ENCODE measurements at regions not wholly inside any gene's neighbourhood (a gene's known extent, or its start where the extent isn't known, plus 50 kb on each side); places are given as distances from the start of the nearest gene placed in this dataset.

DNA sequence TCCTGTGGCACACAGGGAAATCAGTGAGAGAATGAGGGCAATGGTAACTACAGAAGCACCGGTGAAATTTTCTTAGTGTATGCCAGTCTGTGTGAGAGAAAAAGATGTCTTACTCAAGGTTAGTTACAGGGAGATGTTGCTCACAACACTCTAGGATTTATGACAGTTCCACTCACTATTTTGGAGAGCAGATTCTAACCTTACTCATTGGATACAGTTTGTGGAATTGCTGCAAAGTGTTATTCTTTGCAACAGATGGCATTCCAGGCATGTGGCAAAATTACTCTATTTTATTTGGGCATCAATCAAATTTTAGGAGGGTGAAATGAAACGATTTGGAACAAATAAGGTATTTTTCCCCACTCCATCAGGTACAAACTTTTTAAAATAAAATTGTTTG lies 449.1 kb downstream of the PIK3C3 start (continued):
- TF ChIP-seq GATA2 (CRISPR knock-in tag; IDR thresholded peaks at IDR 0.05): no peak
- TF ChIP-seq DACH1 (IDR thresholded peaks at IDR 0.05; ENCODE audit: partially characterized antibody): no peak
- TF ChIP-seq HDAC3 (IDR thresholded peaks at IDR 0.05; ENCODE audit: borderline replicate concordance, partially characterized antibody): no peak
- no peak for TF ChIP-seq HNRNPK (IDR thresholded peaks at IDR 0.05; ENCODE audit: low read depth, low read length, poor library complexity, severe bottlenecking)

DNA sequence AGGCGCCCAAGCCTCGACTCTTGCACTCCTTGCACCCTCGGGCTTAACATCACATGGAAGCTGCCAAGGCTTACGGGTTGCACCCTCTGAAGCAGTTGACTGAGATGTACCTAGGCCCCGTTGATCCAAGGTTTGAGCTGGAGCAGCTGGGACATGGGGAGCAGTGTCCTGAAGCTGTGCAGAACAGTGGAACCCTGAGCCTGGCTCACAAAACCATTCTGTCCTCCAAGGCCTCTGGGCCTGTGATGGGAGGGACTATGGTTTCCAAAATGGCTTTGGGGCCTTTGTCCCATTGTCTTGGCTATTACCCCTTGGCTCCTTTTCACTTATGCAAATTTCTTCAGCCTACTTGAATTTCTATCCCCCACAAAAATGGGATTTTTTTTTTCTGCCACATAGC lies 454.0 kb downstream of the PIK3C3 start:
- Histone ChIP-seq H3K27me3 (ENCODE audit: control insufficient read depth in 2 of 2, insufficient read depth in 2 of 2, low read length in 2 of 2) (no peaks in the 10 kb centered on the region), H3K79me2 (ENCODE audit: control insufficient read depth, insufficient read depth, low read length) (no peaks in the 10 kb centered on the region), H4K20me1 (replicated peaks; ENCODE audit: control insufficient read depth, insufficient read depth, low read length) (no peaks in the 10 kb centered on the region), H3K9ac (ENCODE audit: insufficient read depth in 1 of 2, low read depth in 2 of 2, low read length in 2 of 2) (no peak overlapping the region), H3K4me3 (no peak overlapping the region), H3K4me1 (replicated peaks in 1 of 2; ENCODE audit: control insufficient read depth in 2 of 2, insufficient read depth in 2 of 2, low read length in 2 of 2) (no peaks in the 10 kb centered on the region), H3K36me3 (ENCODE audit: control insufficient read depth, insufficient read depth, low read length) (no peaks in the 10 kb centered on the region), H3K4me2 (ENCODE audit: insufficient read depth, low read length) (no peak overlapping the region), H2AFZ (ENCODE audit: low read depth, low read length) (no peak overlapping the region), H3K9me1 (ENCODE audit: control insufficient read depth, insufficient read depth, low read length) (no peaks in the 10 kb centered on the region), H3K27ac (ENCODE audit: extremely low read depth, low read depth, low read length) (no peak overlapping the region), H3K9me3 (replicated peaks; ENCODE audit: control insufficient read depth, insufficient read depth, low read depth, low read length) (no peaks in the 10 kb centered on the region)
- no TSS peak for BruUV-seq (replicated peaks)
- ATAC-seq: no peak
- 0% methylated on average over 1 of the region's 5 CpGs for WGBS (ENCODE audit: insufficient coverage, low coverage, missing lambda C conversion rate)
- intact Hi-C loops (cut with micrococcal nuclease) (no loop called here), in situ Hi-C loops (cut with MboI) (no loop called here)
- no peak for FAIRE-seq
- ChIA-PET POLR2A (no interaction called here), CTCF (ENCODE audit: low intra/inter-chr PET ratio) (no interaction called here)
- TF ChIP-seq THRAP3 (IDR thresholded peaks at IDR 0.05; ENCODE audit: borderline replicate concordance): no peak
- TF ChIP-seq ZFP1 (CRISPR knock-in tag; IDR thresholded peaks at IDR 0.05): no peak
- TF ChIP-seq POLR2G (IDR thresholded peaks at IDR 0.05; ENCODE audit: low read depth, low read length): no peak
- TF ChIP-seq CEBPB (tag; IDR thresholded peaks at IDR 0.05): no peak
- no peak for TF ChIP-seq ZNF76 (CRISPR knock-in tag; IDR thresholded peaks at IDR 0.05; ENCODE audit: borderline replicate concordance)
- TF ChIP-seq PHTF2 (CRISPR knock-in tag; IDR thresholded peaks at IDR 0.05): no peak
- TF ChIP-seq ELK3 (CRISPR knock-in tag; IDR thresholded peaks at IDR 0.05): no peak
- TF ChIP-seq, protein P1, sequence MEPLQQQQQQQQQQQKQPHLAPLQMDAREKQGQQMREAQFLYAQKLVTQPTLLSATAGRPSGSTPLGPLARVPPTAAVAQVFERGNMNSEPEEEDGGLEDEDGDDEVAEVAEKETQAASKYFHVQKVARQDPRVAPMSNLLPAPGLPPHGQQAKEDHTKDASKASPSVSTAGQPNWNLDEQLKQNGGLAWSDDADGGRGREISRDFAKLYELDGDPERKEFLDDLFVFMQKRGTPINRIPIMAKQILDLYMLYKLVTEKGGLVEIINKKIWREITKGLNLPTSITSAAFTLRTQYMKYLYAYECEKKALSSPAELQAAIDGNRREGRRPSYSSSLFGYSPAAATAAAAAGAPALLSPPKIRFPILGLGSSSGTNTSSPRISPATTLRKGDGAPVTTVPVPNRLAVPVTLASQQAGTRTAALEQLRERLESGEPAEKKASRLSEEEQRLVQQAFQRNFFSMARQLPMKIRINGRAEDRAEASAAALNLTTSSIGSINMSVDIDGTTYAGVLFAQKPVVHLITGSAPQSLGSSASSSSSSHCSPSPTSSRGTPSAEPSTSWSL (CRISPR knock-in tag; IDR thresholded peaks at IDR 0.05; ENCODE audit: borderline replicate concordance): no peak
- TF ChIP-seq HDAC2 (IDR thresholded peaks at IDR 0.05): no peak
- TF ChIP-seq TAF1 (IDR thresholded peaks at IDR 0.05; ENCODE audit: control insufficient read depth, extremely low read depth, insufficient read depth, low read length, severe bottlenecking): no peak
- no peak for TF ChIP-seq ZBTB17 (CRISPR knock-in tag; IDR thresholded peaks at IDR 0.05)
- no peak for TF ChIP-seq PCBP1 (IDR thresholded peaks at IDR 0.05; ENCODE audit: low read depth, low read length, poor library complexity, severe bottlenecking)
- TF ChIP-seq MCM7 (IDR thresholded peaks at IDR 0.05): no peak
- DNase-seq (ENCODE audit: extremely low read depth in 1 of 4, low spot score in 3 of 4): no peak
